PC-3 (cell line): ENCODE measurements at regions not wholly inside any gene's neighbourhood (a gene's known extent, or its start where the extent isn't known, plus 50 kb on each side); places are given as distances from the start of the nearest gene placed in this dataset.

ENCODE experiments used
- ATAC-seq: fragments of 200-7000 bp; cut with Tn5 transposase; 2 replicates; pipeline ENCODE4 v1.9.1; 2020; ENCODE audit warnings: mild to moderate bottlenecking, moderate library complexity
- BruUV-seq: library from RNA; stranded (reverse); fragments of 400-500 nt; replicated peaks from 2 replicates; lab custom pipeline; 2021; lab: Mats Ljungman, UMichigan
- CTCF ChIA-PET: fragments of 300-600 bp; sonication (Branson Sonifier 250); formaldehyde crosslinking; loops from one replicate; lab custom pipeline; 2022; ENCODE audit warnings: antibody characterized with exemption; lab: Charles Lee
- POLR2A ChIA-PET: fragments of 300-600 bp; sonication (Branson Sonifier 250); formaldehyde crosslinking; loops from one replicate; lab custom pipeline; 2022; ENCODE audit warnings: antibody characterized with exemption; ENCODE audit not compliant: unreplicated experiment; lab: Charles Lee
- DNase-seq: peaks from one replicate; pipeline ENCODE4 v3.0.0-alpha.2; 2015
- H2AFZ ChIP-seq: fragments of 300-600 bp; sonication (generic); 2 replicates; pipeline ENCODE4 v1.6.0; 2016; ENCODE audit warnings: antibody characterized with exemption, low read length
- H3F3A ChIP-seq: fragments of 300-600 bp; sonication (generic); one replicate; pipeline ENCODE4 v1.6.0; 2017; ENCODE audit warnings: antibody characterized with exemption, low read length, control low read depth, mild to moderate bottlenecking; ENCODE audit not compliant: unreplicated experiment
- H3K27ac ChIP-seq: fragments of 300-600 bp; sonication (generic); 2 replicates; pipeline ENCODE4 v1.5.1; 2016; ENCODE audit warnings: mild to moderate bottlenecking, low read length
- H3K27me3 ChIP-seq: fragments of 300-600 bp; sonication (generic); 2 replicates; pipeline ENCODE4 v1.6.1; 2016; ENCODE audit warnings: low read length, mixed read lengths
- H3K36me3 ChIP-seq: fragments of 300-600 bp; sonication (generic); 2 replicates; pipeline ENCODE4 v1.6.1; 2016; ENCODE audit warnings: low read depth, mixed run types, low read length, mixed read lengths
- H3K4me1 ChIP-seq: fragments of 300-600 bp; sonication (generic); 2 replicates; pipeline ENCODE4 v1.5.1; 2016; ENCODE audit warnings: low read length; ENCODE audit not compliant: insufficient read depth
- H3K4me2 ChIP-seq: fragments of 300-600 bp; sonication (generic); 2 replicates; pipeline ENCODE4 v1.6.0; 2016; ENCODE audit warnings: low read length
- H3K4me3 ChIP-seq: fragments of 300-600 bp; sonication (generic); 2 replicates; pipeline ENCODE4 v1.5.1; 2016; ENCODE audit warnings: mild to moderate bottlenecking, low read length, mixed read lengths
- H3K79me2 ChIP-seq: fragments of 300-600 bp; sonication (generic); 2 replicates; pipeline ENCODE4 v1.6.1; 2017; ENCODE audit warnings: low read length, mixed read lengths
- H3K9ac ChIP-seq: fragments of 300-600 bp; sonication (generic); 2 replicates; pipeline ENCODE4 v1.6.0; 2016; ENCODE audit warnings: mild to moderate bottlenecking, low read length
- H3K9me2 ChIP-seq: fragments of 300-600 bp; sonication (generic); replicated peaks from 2 replicates; pipeline ENCODE4 v1.6.1; 2016; ENCODE audit warnings: mixed run types, low read length, mixed read lengths
- H3K9me3 ChIP-seq: fragments of 300-600 bp; sonication (generic); 2 replicates; pipeline ENCODE4 v1.6.1; 2016; ENCODE audit warnings: low read length, mixed read lengths
- H4K20me1 ChIP-seq: fragments of 300-600 bp; sonication (generic); 2 replicates; pipeline ENCODE4 v1.6.1; 2016; ENCODE audit warnings: low read length, mixed read lengths
- CTCF ChIP-seq: fragments of 300-600 bp; sonication (generic); conservative IDR thresholded peaks from 2 replicates; pipeline ENCODE4 v1.5.1; 2017; ENCODE audit warnings: antibody characterized with exemption, low read depth, mild to moderate bottlenecking, low read length
- EZH2 ChIP-seq: fragments of 300-600 bp; sonication (generic); IDR thresholded peaks from one replicate; pipeline ENCODE4 v1.6.1; 2017; ENCODE audit warnings: antibody characterized with exemption, mild to moderate bottlenecking, low read length; ENCODE audit not compliant: unreplicated experiment
- EZH2phosphoT487 ChIP-seq: fragments of 300-600 bp; sonication (generic); IDR thresholded peaks from 2 replicates; pipeline ENCODE4 v1.6.1; 2018; ENCODE audit warnings: mild to moderate bottlenecking, antibody characterized with exemption, low read length, borderline replicate concordance
- intact Hi-C: fragments of 100-400 bp; cut with micrococcal nuclease; formaldehyde crosslinking; loops from 2 replicates; pipeline ENCODE4 v1.9.0; 2023

GRCh38 chr4:130591091-130591490 is 1495.1 kb downstream of the C4orf33 start:
- Histone ChIP-seq H4K20me1 (no peaks in the 10 kb centered on the region), H3K79me2 (no peaks in the 10 kb centered on the region), H3K9ac (no peak overlapping the region), H3K9me3 (no peaks in the 10 kb centered on the region), H3K4me1 (no peaks in the 10 kb centered on the region), H3K27me3 (no peaks in the 10 kb centered on the region), H3K9me2 (no peaks in the 10 kb centered on the region), H2AFZ (no peak overlapping the region), H3K4me2 (no peak overlapping the region), H3K4me3 (no peak overlapping the region), H3K27ac (no peak overlapping the region), H3K36me3 (no peaks in the 10 kb centered on the region), H3F3A (no peaks in the 10 kb centered on the region)
- no TSS peak for BruUV-seq
- TF ChIP-seq EZH2phosphoT487: no peak
- TF ChIP-seq EZH2: no peak
- TF ChIP-seq CTCF: no peak
- ATAC-seq (no peak), DNase-seq (no peak)
- ChIA-PET CTCF (no interaction called here), POLR2A (no interaction called here)
- intact Hi-C loops: no loop called here

- no peaks in the 10 kb centered on the region for H3K36me3 ChIP-seq
- TF ChIP-seq EZH2phosphoT487: no peak
- TF ChIP-seq CTCF: no peak
- no peak for TF ChIP-seq EZH2
- DNase-seq: no peak
- H3K27me3 ChIP-seq: no peaks in the 10 kb centered on the region
- H4K20me1 ChIP-seq: no peaks in the 10 kb centered on the region
- POLR2A ChIA-PET: no interaction called here
- no peak overlapping the region for H3K4me2 ChIP-seq
- no peaks in the 10 kb centered on the region for H3K9me2 ChIP-seq
- H3K4me3 ChIP-seq: no peak overlapping the region
- H3K27ac ChIP-seq: no peak overlapping the region
- ATAC-seq: no peak
- no peaks in the 10 kb centered on the region for H3K79me2 ChIP-seq
- no TSS peak for BruUV-seq
- H3K9ac ChIP-seq: no peak overlapping the region
- no peaks in the 10 kb centered on the region for H3K4me1 ChIP-seq
- intact Hi-C loops: no loop called here
- H2AFZ ChIP-seq: no peak overlapping the region
- H3F3A ChIP-seq: no peaks in the 10 kb centered on the region
- CTCF ChIA-PET: no interaction called here
- no peaks in the 10 kb centered on the region for H3K9me3 ChIP-seq
Measured at GRCh38 chr4:130600706-130601105, 1504.8 kb downstream of the C4orf33 start.

- Histone ChIP-seq H3K9me2 (no peaks in the 10 kb centered on the region), H3F3A (no peaks in the 10 kb centered on the region)
Measured at GRCh38 chr4:130603043-130603442, 1507.1 kb downstream of the C4orf33 start.

More at GRCh38 chr4:130603043-130603442, 1507.1 kb downstream of the C4orf33 start:
- H3K27me3 ChIP-seq: no peaks in the 10 kb centered on the region
- no peak overlapping the region for H3K4me2 ChIP-seq
- intact Hi-C loops: no loop called here
- CTCF ChIA-PET: no interaction called here
- no peak overlapping the region for H2AFZ ChIP-seq
- no peaks in the 10 kb centered on the region for H3K9me3 ChIP-seq
- no peak overlapping the region for H3K9ac ChIP-seq
- no peaks in the 10 kb centered on the region for H4K20me1 ChIP-seq
- POLR2A ChIA-PET: no interaction called here
- no peaks in the 10 kb centered on the region for H3K79me2 ChIP-seq
- H3K4me1 ChIP-seq: no peaks in the 10 kb centered on the region
- TF ChIP-seq EZH2: no peak
- TF ChIP-seq EZH2phosphoT487: no peak
- TF ChIP-seq CTCF: no peak
- ATAC-seq (no peak), DNase-seq (no peak)
- no TSS peak for BruUV-seq
- H3K36me3 ChIP-seq: no peaks in the 10 kb centered on the region
- no peak overlapping the region for H3K4me3 ChIP-seq
- H3K27ac ChIP-seq: no peak overlapping the region
